Prostate gland (tissue), 2 donors: ENCODE measurements at regions not wholly inside any gene's neighbourhood (a gene's known extent, or its start where the extent isn't known, plus 50 kb on each side); places are given as distances from the start of the nearest gene placed in this dataset.
A peak's percentile ranks its signal among the peaks of the same experiment; 100 is the strongest.
"Not testable (repeated sequence)": the region's sequence is repeated elsewhere in the genome, so short reads cannot be mapped to it uniquely, and the experiment has no call there.

Experiments used
- DNase-seq: peaks from one replicate; pipeline ENCODE4 v3.0.0-alpha.2; 2019; ENCODE audit warnings: low spot score
- H3K27ac ChIP-seq, 2 donors: fragments of 200-600 bp; sonication (generic); 2 replicates each; pipeline ENCODE4 v1.5.1; 2017 to 2019
- H3K27me3 ChIP-seq: fragments of 200-600 bp; sonication (generic); replicated peaks from 2 replicates; pipeline ENCODE4 v1.5.1; 2019; ENCODE audit not compliant: insufficient read depth
- H3K36me3 ChIP-seq, 2 donors: fragments of 200-600 bp; sonication (generic); 1 replicate in 1 of 2; 2 replicates in 1 of 2; pipeline versions ENCODE4 v1.5.1 to v1.8.1; 2017 to 2019
- H3K4me1 ChIP-seq: fragments of 200-600 bp; sonication (generic); replicated peaks from 2 replicates; pipeline ENCODE4 v1.5.1; 2019
- H3K4me3 ChIP-seq, 2 donors: fragments of 200-600 bp; sonication (generic); 2 replicates each; pipeline ENCODE4 v1.5.1; 2017 to 2019
- H3K9me3 ChIP-seq: fragments of 200-600 bp; sonication (generic); 2 replicates; pipeline ENCODE4 v1.5.1; 2017
- POLR2A ChIP-seq: fragments of 450-650 bp; IDR thresholded peaks from one replicate; pipeline ENCODE4 v1.6.1; 2016; ENCODE audit warnings: antibody characterized with exemption, mild to moderate bottlenecking
- POLR2AphosphoS5 ChIP-seq: sonication (generic); formaldehyde crosslinking; IDR thresholded peaks from one replicate; pipeline ENCODE4 v1.6.1; 2017; ENCODE audit warnings: antibody characterized with exemption
- WGBS: methylation state at CpG from one replicate; pipeline ENCODE4 v1.1.5; 2018; 5-methylcytosine and 5-hydroxymethylcytosine counted together
- intact Hi-C: fragments of 100-400 bp; cut with DNase I; formaldehyde crosslinking; loops from one replicate; pipeline ENCODE4 v1.14.2; 2022
- TF ChIP-seq, protein P1 (sequence below), 4 experiments: fragments of 200-600 bp in 2 of 4; fragments of 450-650 bp in 2 of 4; sonication (generic) in 2 of 4; IDR thresholded peaks; 1 replicate in 3 of 4; 2 replicates in 1 of 4; pipeline ENCODE4 v1.5.1; 2016 to 2019; ENCODE audit warnings: antibody characterized with exemption in 4 of 4, mild to moderate bottlenecking in 2 of 4, moderate library complexity in 2 of 4

- no peak for DNase-seq
- Histone ChIP-seq H3K36me3 (no peaks in the 10 kb centered on the region), H3K9me3 (no peaks in the 10 kb centered on the region), H3K27me3 (no peaks in the 10 kb centered on the region), H3K4me3 (no peak overlapping the region), H3K27ac (no peak overlapping the region), H3K4me1 (no peaks in the 10 kb centered on the region)
- intact Hi-C loops = no loop called here
- no peak for TF ChIP-seq POLR2A
- WGBS = 62% methylated on average over 4 of the region's 4 CpGs
Measured at GRCh38 chr17:51479303-51479702, 219.0 kb downstream of the UTP18 start.

- Histone ChIP-seq H3K27ac (no peak overlapping the region), H3K4me3 (no peak overlapping the region), H3K27me3 (no peaks in the 10 kb centered on the region), H3K36me3 (no peaks in the 10 kb centered on the region), H3K9me3 (no peaks in the 10 kb centered on the region), H3K4me1 (no peaks in the 10 kb centered on the region)
- 74% methylated on average over 2 of the region's 2 CpGs for whole genome bisulfite sequencing
- TF ChIP-seq POLR2AphosphoS5 (no peak), POLR2A (no peak)
- TF ChIP-seq, protein P1, sequence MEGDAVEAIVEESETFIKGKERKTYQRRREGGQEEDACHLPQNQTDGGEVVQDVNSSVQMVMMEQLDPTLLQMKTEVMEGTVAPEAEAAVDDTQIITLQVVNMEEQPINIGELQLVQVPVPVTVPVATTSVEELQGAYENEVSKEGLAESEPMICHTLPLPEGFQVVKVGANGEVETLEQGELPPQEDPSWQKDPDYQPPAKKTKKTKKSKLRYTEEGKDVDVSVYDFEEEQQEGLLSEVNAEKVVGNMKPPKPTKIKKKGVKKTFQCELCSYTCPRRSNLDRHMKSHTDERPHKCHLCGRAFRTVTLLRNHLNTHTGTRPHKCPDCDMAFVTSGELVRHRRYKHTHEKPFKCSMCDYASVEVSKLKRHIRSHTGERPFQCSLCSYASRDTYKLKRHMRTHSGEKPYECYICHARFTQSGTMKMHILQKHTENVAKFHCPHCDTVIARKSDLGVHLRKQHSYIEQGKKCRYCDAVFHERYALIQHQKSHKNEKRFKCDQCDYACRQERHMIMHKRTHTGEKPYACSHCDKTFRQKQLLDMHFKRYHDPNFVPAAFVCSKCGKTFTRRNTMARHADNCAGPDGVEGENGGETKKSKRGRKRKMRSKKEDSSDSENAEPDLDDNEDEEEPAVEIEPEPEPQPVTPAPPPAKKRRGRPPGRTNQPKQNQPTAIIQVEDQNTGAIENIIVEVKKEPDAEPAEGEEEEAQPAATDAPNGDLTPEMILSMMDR (IDR thresholded peaks at IDR 0.05) = no peak
- no peak for DNase-seq
- intact Hi-C loops = no loop called here
Measured at GRCh38 chr17:51481370-51481769, 221.0 kb downstream of the UTP18 start.

- H3K4me1 ChIP-seq, DNase-seq, intact Hi-C loops, H3K9me3 ChIP-seq, H3K27me3 ChIP-seq, H3K27ac ChIP-seq, H3K36me3 ChIP-seq, H3K4me3 ChIP-seq: not testable (repeated sequence)
- WGBS = 93% methylated on average over 1 of the region's 1 CpG
Measured at GRCh38 chr17:51482248-51482647, 221.9 kb downstream of the UTP18 start.

DNA sequence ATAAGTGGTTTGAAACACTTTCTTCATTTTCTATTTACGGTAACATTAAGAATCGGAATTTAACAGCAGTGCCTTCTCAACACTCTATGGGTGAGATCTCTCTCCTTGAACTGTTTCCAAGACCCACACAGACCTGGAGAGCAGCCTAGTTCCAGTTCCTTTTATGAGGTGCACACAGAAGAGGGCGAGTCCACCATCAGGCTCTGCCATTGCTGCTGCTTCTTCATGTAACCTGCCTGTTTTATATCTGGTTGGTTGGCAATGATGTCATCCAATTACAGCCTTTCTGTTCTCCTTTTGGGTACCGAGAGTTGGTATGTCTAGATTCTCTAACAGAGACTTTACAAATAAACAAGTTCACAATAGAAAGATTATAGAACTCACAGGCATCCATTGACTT, 225.7 kb downstream of the UTP18 start:
- Histone ChIP-seq H3K27ac (no peak overlapping the region), H3K27me3 (no peaks in the 10 kb centered on the region), H3K9me3 (no peaks in the 10 kb centered on the region), H3K36me3 (no peaks in the 10 kb centered on the region), H3K4me3 (no peak overlapping the region), H3K4me1 (no peaks in the 10 kb centered on the region)
- TF ChIP-seq POLR2AphosphoS5 (peak; percentile 51), POLR2A (no peak)
- DNase-seq = peak; percentile 47
- intact Hi-C loops = no loop called here
- whole genome bisulfite sequencing = 5% methylated on average over 4 of the region's 4 CpGs

DNA sequence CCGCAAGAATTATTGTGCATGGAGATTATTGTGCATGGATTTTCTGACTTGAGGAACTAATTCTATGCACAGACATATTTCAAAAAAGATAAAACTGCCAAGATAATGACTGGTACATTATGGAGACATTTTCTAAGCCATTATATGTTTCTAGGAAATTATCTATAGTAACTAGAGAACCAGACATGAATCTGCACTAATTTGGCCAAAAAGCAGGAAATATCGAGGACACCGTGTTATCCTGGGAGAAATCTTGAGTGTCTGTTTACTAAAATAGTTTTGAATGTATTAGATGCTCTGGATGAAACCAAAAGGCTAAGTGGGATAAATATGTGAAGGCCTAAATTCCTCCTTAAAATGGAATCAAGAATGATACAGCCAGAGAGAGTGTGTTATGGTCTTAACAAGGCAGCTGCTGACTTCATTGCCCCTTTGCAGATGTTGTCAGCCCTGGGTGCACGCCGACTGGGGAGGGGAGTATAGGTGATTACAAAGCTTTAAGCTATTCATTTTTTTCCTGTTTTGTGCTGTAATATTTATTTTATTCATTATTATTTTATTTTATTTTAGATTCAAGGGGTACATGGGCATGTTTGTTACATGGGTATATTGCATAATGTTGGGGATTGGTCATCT, 226.7 kb downstream of the UTP18 start:
- no peaks in the 10 kb centered on the region for H3K4me1 ChIP-seq
- no peak for DNase-seq
- H3K36me3 ChIP-seq = no peaks in the 10 kb centered on the region
- no peak overlapping the region for H3K27ac ChIP-seq
- no peak overlapping the region for H3K4me3 ChIP-seq
- TF ChIP-seq POLR2A = no peak
- TF ChIP-seq, protein P1 (IDR thresholded peaks at IDR 0.05) = no peak
- no peak for TF ChIP-seq POLR2AphosphoS5
- intact Hi-C loops = no loop called here
- no peaks in the 10 kb centered on the region for H3K27me3 ChIP-seq
- no peaks in the 10 kb centered on the region for H3K9me3 ChIP-seq
- WGBS = 72% methylated on average over 5 of the region's 5 CpGs

- no peaks in the 10 kb centered on the region for H3K9me3 ChIP-seq
- DNase-seq = no peak
- no peaks in the 10 kb centered on the region for H3K36me3 ChIP-seq
- TF ChIP-seq, protein P1 (IDR thresholded peaks at IDR 0.05) = no peak
- TF ChIP-seq POLR2AphosphoS5 (no peak), POLR2A (no peak)
- H3K4me1 ChIP-seq = no peaks in the 10 kb centered on the region
- no peaks in the 10 kb centered on the region for H3K27me3 ChIP-seq
- 71% methylated on average over 14 of the region's 14 CpGs for WGBS
- intact Hi-C loops = no loop called here
- H3K27ac ChIP-seq = no peak overlapping the region
- no peak overlapping the region for H3K4me3 ChIP-seq
Measured at GRCh38 chr17:51487947-51488346, 227.6 kb downstream of the UTP18 start.
